SK-N-SH (cell line): ENCODE measurements at regions not wholly inside any gene's neighbourhood (a gene's known extent, or its start where the extent isn't known, plus 50 kb on each side); places are given as distances from the start of the nearest gene placed in this dataset.

Experiments
- CTCF ChIA-PET: fragments of 300-600, 350-600 bp; formaldehyde crosslinking; extraction: SDS; loops from one replicate; lab custom pipeline; 2021; lab: Yijun Ruan, JAX
- POLR2A ChIA-PET: fragments of 350-600 bp; sonication (Branson Sonifier 250); formaldehyde crosslinking; extraction: SDS; loops from one replicate; lab custom pipeline; 2020; ENCODE audit warnings: antibody characterized with exemption, inconsistent platforms; lab: Yijun Ruan, JAX
- DNase-seq: peaks from one replicate; pipeline ENCODE4 v3.0.0; 2012
- H2AFZ ChIP-seq: fragments of 200-600 bp; sonication (generic); 2 replicates; pipeline ENCODE4 v1.8.1; 2016; ENCODE audit warnings: antibody characterized with exemption, mild to moderate bottlenecking, low read depth
- H3F3A ChIP-seq: fragments of 200-600 bp; sonication (generic); replicated peaks from 2 replicates; pipeline ENCODE3; 2016; ENCODE audit warnings: antibody characterized with exemption, mild to moderate bottlenecking; ENCODE audit not compliant: insufficient read depth
- H3K27ac ChIP-seq, 2 experiments: fragments of 200-500 bp in 1 of 2; fragments of 200-600 bp in 1 of 2; sonication (Bioruptor generic) in 1 of 2; sonication (generic), shearing (Covaris generic) in 1 of 2; 2 replicates each; pipeline versions ENCODE4 v1.5.1 to v1.6.1; 2014 to 2016; ENCODE audit warnings: low read depth in 2 of 2, inconsistent platforms in 1 of 2, low read length in 1 of 2, mild to moderate bottlenecking in 1 of 2, mixed read lengths in 1 of 2
- H3K27me3 ChIP-seq: fragments of 200-600 bp; sonication (generic), shearing (Covaris generic); 2 replicates; pipeline ENCODE4 v1.6.1; 2016; ENCODE audit warnings: mixed run types; ENCODE audit not compliant: insufficient read depth
- H3K36me3 ChIP-seq, 2 experiments: fragments of 200-500 bp in 1 of 2; fragments of 200-600 bp in 1 of 2; sonication (Bioruptor generic) in 1 of 2; sonication (generic) in 1 of 2; replicated peaks in 1 of 2; 2 replicates each; pipeline versions ENCODE3 to v1.5.1; 2014 to 2016; ENCODE audit warnings: low read length in 1 of 2, mild to moderate bottlenecking in 1 of 2; ENCODE audit not compliant: insufficient read depth in 2 of 2, control insufficient read depth in 1 of 2
- H3K4me1 ChIP-seq, 2 experiments: fragments of 200-500 bp in 1 of 2; fragments of 200-600 bp in 1 of 2; sonication (Bioruptor generic) in 1 of 2; sonication (generic), shearing (Covaris generic) in 1 of 2; 2 replicates each; pipeline versions ENCODE4 v1.5.1 to v1.6.1; 2014 to 2016; ENCODE audit warnings: low read depth in 1 of 2, low read length in 1 of 2, mixed run types in 1 of 2; ENCODE audit not compliant: insufficient read depth in 2 of 2, control insufficient read depth in 1 of 2
- H3K4me2 ChIP-seq: fragments of 200-600 bp; sonication (generic), shearing (Covaris generic); 2 replicates; pipeline ENCODE4 v1.6.1; 2017; ENCODE audit warnings: mixed run types
- H3K4me3 ChIP-seq, 2 experiments: fragments of 200-500 bp in 1 of 2; fragments of 200-600 bp in 1 of 2; sonication (Bioruptor generic) in 1 of 2; sonication (generic), shearing (Covaris generic) in 1 of 2; 2 replicates each; pipeline versions ENCODE4 v1.5.1 to v1.8.1; 2014 to 2016; ENCODE audit warnings: low read depth in 2 of 2, inconsistent platforms in 1 of 2, low read length in 1 of 2, mild to moderate bottlenecking in 1 of 2, mixed read lengths in 1 of 2, moderate library complexity in 1 of 2
- H3K79me2 ChIP-seq: fragments of 200-600 bp; sonication (generic); 2 replicates; pipeline ENCODE4 v1.8.1; 2017; ENCODE audit warnings: mild to moderate bottlenecking; ENCODE audit not compliant: insufficient read depth
- H3K9ac ChIP-seq: fragments of 200-600 bp; sonication (generic); 2 replicates; pipeline ENCODE4 v1.6.1; 2017; ENCODE audit warnings: mixed run types
- H3K9me2 ChIP-seq: fragments of 200-600 bp; sonication (generic); 2 replicates; pipeline ENCODE4 v1.6.1; 2017; ENCODE audit warnings: mixed run types
- H3K9me3 ChIP-seq: fragments of 200-600 bp; sonication (generic); 2 replicates; pipeline ENCODE4 v1.6.1; 2017; ENCODE audit warnings: mixed run types, mild to moderate bottlenecking, moderate library complexity
- H4K20me1 ChIP-seq: fragments of 200-600 bp; sonication (generic); 2 replicates; pipeline ENCODE4 v1.6.1; 2017; ENCODE audit warnings: mild to moderate bottlenecking, mixed run types; ENCODE audit not compliant: insufficient read depth
- CHD2 ChIP-seq: fragments of 150-350 bp; IDR thresholded peaks from 2 replicates; pipeline ENCODE4 v1.6.1; 2018; ENCODE audit warnings: low read length; ENCODE audit not compliant: partially characterized antibody
- CTCF ChIP-seq: fragments of 200-600 bp; sonication (generic); IDR thresholded peaks from 2 replicates; pipeline ENCODE4 v1.6.1; 2017; ENCODE audit warnings: antibody characterized with exemption, mild to moderate bottlenecking, moderate library complexity
- ELF1 ChIP-seq: IDR thresholded peaks from 2 replicates; pipeline ENCODE4 v1.4.0; 2012
- EP300 ChIP-seq, 2 experiments: IDR thresholded peaks; 2 replicates each; pipeline versions ENCODE4 v1.4.0 to v1.6.1; 2012; ENCODE audit warnings: borderline replicate concordance in 1 of 2, low read depth in 1 of 2, low read length in 1 of 2
- EZH2phosphoT487 ChIP-seq: fragments of 200-600 bp; sonication (generic); IDR thresholded peaks from 2 replicates; pipeline ENCODE4 v1.6.1; 2017; ENCODE audit warnings: low read depth, mixed run types, mild to moderate bottlenecking, antibody characterized with exemption, moderate library complexity, borderline replicate concordance
- FOXJ3 ChIP-seq: sonication (generic); formaldehyde crosslinking; IDR thresholded peaks from 2 replicates; pipeline ENCODE4 v1.5.1; 2020; ENCODE audit warnings: mild to moderate bottlenecking, missing genetic modification reagents
- GATA2 ChIP-seq: sonication (generic); formaldehyde crosslinking; IDR thresholded peaks from 2 replicates; pipeline ENCODE4 v1.5.0; 2020; ENCODE audit warnings: mild to moderate bottlenecking, missing genetic modification reagents
- MEF2A ChIP-seq: IDR thresholded peaks from 2 replicates; pipeline ENCODE4 v1.4.0; 2012; ENCODE audit warnings: low read depth, borderline replicate concordance
- MXI1 ChIP-seq: IDR thresholded peaks from 2 replicates; pipeline ENCODE4 v1.6.1; 2012; ENCODE audit warnings: mild to moderate bottlenecking, low read depth, low read length, improper control_type of control experiment
- NRF1 ChIP-seq: IDR thresholded peaks from 2 replicates; pipeline ENCODE4 v1.6.1; 2012; ENCODE audit warnings: low read depth, mild to moderate bottlenecking, low read length
- POLR2AphosphoS5 ChIP-seq: IDR thresholded peaks from 2 replicates; pipeline ENCODE4 v1.6.1; 2012; ENCODE audit warnings: low read depth, low read length
- RAD21 ChIP-seq: IDR thresholded peaks from 2 replicates; pipeline ENCODE4 v1.6.1; 2012; ENCODE audit warnings: mild to moderate bottlenecking, low read length
- RXRA ChIP-seq: IDR thresholded peaks from 2 replicates; pipeline ENCODE4 v1.4.0; 2012; ENCODE audit warnings: low read depth, mild to moderate bottlenecking, borderline replicate concordance
- SMC3 ChIP-seq: IDR thresholded peaks from 2 replicates; pipeline ENCODE4 v1.6.1; 2012; ENCODE audit warnings: low read depth, low read length, improper control_type of control experiment
- TAF1 ChIP-seq: IDR thresholded peaks from 2 replicates; pipeline ENCODE4 v1.6.1; 2012; ENCODE audit warnings: low read depth, mild to moderate bottlenecking, low read length, moderate library complexity, borderline replicate concordance
- TCF12 ChIP-seq: IDR thresholded peaks from 2 replicates; pipeline ENCODE4 v1.4.0; 2012
- WGBS: methylation state at CpG from one replicate; pipeline ENCODE4 v1.1.6; 2017; ENCODE audit warnings: low lambda C conversion rate; 5-methylcytosine and 5-hydroxymethylcytosine counted together
- TF ChIP-seq, protein P1 (sequence below): IDR thresholded peaks from 2 replicates; pipeline ENCODE4 v1.4.0; 2012; ENCODE audit warnings: low read depth, borderline replicate concordance
- TF ChIP-seq, protein P2 (sequence below): IDR thresholded peaks from 2 replicates; pipeline ENCODE4; 2012
- TF ChIP-seq, protein P3 (sequence below): fragments of 150-350 bp; IDR thresholded peaks from 2 replicates; pipeline ENCODE4 v1.6.1; 2017; ENCODE audit warnings: antibody characterized with exemption, low read length, low read depth, borderline replicate concordance

GRCh38 chr17:15078570-15078969 lies 186.6 kb downstream of the PMP22 start:
- WGBS, result 3% methylated on average over 5 of the region's 5 CpGs

More at GRCh38 chr17:15078570-15078969, 186.6 kb downstream of the PMP22 start:
- no peaks in the 10 kb centered on the region for H3K9me3 ChIP-seq
- H3K9me2 ChIP-seq, result no peaks in the 10 kb centered on the region
- H3K27ac ChIP-seq, result no peak overlapping the region
- peaks cover 19% of the 10 kb centered on the region; the same call in 1 of the 2 replicates for H3K27me3 ChIP-seq
- no peak overlapping the region for H2AFZ ChIP-seq
- no peak overlapping the region for H3K4me2 ChIP-seq
- no peaks in the 10 kb centered on the region for H4K20me1 ChIP-seq
- H3K4me3 ChIP-seq, result no peak overlapping the region
- DNase-seq, result no peak
- CTCF ChIA-PET, result no interaction called here
- no peak for TF ChIP-seq RXRA
- TF ChIP-seq CHD2, result no peak
- TF ChIP-seq, protein P1, sequence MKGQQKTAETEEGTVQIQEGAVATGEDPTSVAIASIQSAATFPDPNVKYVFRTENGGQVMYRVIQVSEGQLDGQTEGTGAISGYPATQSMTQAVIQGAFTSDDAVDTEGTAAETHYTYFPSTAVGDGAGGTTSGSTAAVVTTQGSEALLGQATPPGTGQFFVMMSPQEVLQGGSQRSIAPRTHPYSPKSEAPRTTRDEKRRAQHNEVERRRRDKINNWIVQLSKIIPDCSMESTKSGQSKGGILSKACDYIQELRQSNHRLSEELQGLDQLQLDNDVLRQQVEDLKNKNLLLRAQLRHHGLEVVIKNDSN, result no peak
- no peak for TF ChIP-seq TAF1
- TF ChIP-seq EZH2phosphoT487, result no peak
- TF ChIP-seq ELF1, result no peak
- TF ChIP-seq EP300 (IDR thresholded peaks at IDR 0.05; ENCODE audit: borderline replicate concordance in 1 of 2, low read depth in 1 of 2, low read length in 1 of 2), result no peak
- TF ChIP-seq RAD21, result no peak
- no peak for TF ChIP-seq GATA2 (CRISPR knock-in tag)
- TF ChIP-seq MEF2A, result no peak
- TF ChIP-seq CTCF, result no peak
- TF ChIP-seq, protein P2, sequence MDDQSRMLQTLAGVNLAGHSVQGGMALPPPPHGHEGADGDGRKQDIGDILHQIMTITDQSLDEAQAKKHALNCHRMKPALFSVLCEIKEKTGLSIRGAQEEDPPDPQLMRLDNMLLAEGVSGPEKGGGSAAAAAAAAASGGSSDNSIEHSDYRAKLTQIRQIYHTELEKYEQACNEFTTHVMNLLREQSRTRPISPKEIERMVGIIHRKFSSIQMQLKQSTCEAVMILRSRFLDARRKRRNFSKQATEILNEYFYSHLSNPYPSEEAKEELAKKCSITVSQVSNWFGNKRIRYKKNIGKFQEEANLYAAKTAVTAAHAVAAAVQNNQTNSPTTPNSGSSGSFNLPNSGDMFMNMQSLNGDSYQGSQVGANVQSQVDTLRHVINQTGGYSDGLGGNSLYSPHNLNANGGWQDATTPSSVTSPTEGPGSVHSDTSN, result no peak
- TF ChIP-seq, protein P3, sequence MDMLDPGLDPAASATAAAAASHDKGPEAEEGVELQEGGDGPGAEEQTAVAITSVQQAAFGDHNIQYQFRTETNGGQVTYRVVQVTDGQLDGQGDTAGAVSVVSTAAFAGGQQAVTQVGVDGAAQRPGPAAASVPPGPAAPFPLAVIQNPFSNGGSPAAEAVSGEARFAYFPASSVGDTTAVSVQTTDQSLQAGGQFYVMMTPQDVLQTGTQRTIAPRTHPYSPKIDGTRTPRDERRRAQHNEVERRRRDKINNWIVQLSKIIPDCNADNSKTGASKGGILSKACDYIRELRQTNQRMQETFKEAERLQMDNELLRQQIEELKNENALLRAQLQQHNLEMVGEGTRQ, result no peak
- no peak for TF ChIP-seq FOXJ3
- no peak for TF ChIP-seq TCF12
- TF ChIP-seq SMC3, result no peak
- TF ChIP-seq MXI1, result no peak
- TF ChIP-seq NRF1, result no peak
- TF ChIP-seq POLR2AphosphoS5, result no peak
- no peaks in the 10 kb centered on the region for H3K79me2 ChIP-seq
- no peaks in the 10 kb centered on the region for H3K36me3 ChIP-seq
- H3K4me1 ChIP-seq, result no peaks in the 10 kb centered on the region
- H3F3A ChIP-seq, result no peaks in the 10 kb centered on the region
- POLR2A ChIA-PET, result no interaction called here
- H3K9ac ChIP-seq, result no peak overlapping the region
